Prostate gland (tissue), 2 donors: ENCODE measurements at regions not wholly inside any gene's neighbourhood (a gene's known extent, or its start where the extent isn't known, plus 50 kb on each side); places are given as distances from the start of the nearest gene placed in this dataset.

Source experiments
- DNase-seq: peaks from one replicate; pipeline ENCODE4 v3.0.0-alpha.2; 2019; ENCODE audit warnings: low spot score
- H3K27ac ChIP-seq, 2 donors: fragments of 200-600 bp; sonication (generic); 2 replicates each; pipeline ENCODE4 v1.5.1; 2017 to 2019
- H3K27me3 ChIP-seq: fragments of 200-600 bp; sonication (generic); replicated peaks from 2 replicates; pipeline ENCODE4 v1.5.1; 2019; ENCODE audit not compliant: insufficient read depth
- H3K36me3 ChIP-seq, 2 donors: fragments of 200-600 bp; sonication (generic); 1 replicate in 1 of 2; 2 replicates in 1 of 2; pipeline versions ENCODE4 v1.5.1 to v1.8.1; 2017 to 2019
- H3K4me1 ChIP-seq: fragments of 200-600 bp; sonication (generic); replicated peaks from 2 replicates; pipeline ENCODE4 v1.5.1; 2019
- H3K4me3 ChIP-seq, 2 donors: fragments of 200-600 bp; sonication (generic); 2 replicates each; pipeline ENCODE4 v1.5.1; 2017 to 2019
- H3K9me3 ChIP-seq: fragments of 200-600 bp; sonication (generic); 2 replicates; pipeline ENCODE4 v1.5.1; 2017
- CTCF ChIP-seq, 4 experiments: fragments of 200-600 bp in 2 of 4; fragments of 450-650 bp in 2 of 4; sonication (generic) in 2 of 4; IDR thresholded peaks; 1 replicate in 3 of 4; 2 replicates in 1 of 4; pipeline ENCODE4 v1.5.1; 2016 to 2019; ENCODE audit warnings: antibody characterized with exemption in 4 of 4, mild to moderate bottlenecking in 2 of 4, moderate library complexity in 2 of 4
- POLR2A ChIP-seq: fragments of 450-650 bp; IDR thresholded peaks from one replicate; pipeline ENCODE4 v1.6.1; 2016; ENCODE audit warnings: antibody characterized with exemption, mild to moderate bottlenecking
- POLR2AphosphoS5 ChIP-seq: sonication (generic); formaldehyde crosslinking; IDR thresholded peaks from one replicate; pipeline ENCODE4 v1.6.1; 2017; ENCODE audit warnings: antibody characterized with exemption
- WGBS: methylation state at CpG from one replicate; pipeline ENCODE4 v1.1.5; 2018; 5-methylcytosine and 5-hydroxymethylcytosine counted together
- intact Hi-C: fragments of 100-400 bp; cut with DNase I; formaldehyde crosslinking; loops from one replicate; pipeline ENCODE4 v1.14.2; 2022

DNA sequence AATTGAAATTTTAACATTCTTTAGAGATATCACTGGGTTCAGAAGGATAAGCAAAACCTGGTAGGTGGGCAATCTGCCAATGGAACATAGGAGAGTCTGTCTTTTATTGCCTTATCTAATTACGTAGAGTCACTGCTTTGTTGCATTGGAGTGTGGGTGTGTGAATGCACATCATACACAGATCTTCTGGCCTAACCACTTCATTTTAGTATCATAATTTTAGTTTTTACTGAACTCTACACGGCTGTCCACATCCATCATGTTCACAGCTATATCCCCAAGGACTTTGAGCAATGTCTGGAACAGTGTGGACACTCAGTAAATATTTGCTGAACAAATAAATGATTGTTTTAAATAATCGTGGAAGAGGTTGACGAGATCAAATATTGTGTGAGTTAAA lies 104.6 kb upstream of the AKIRIN2 start:
- H3K27ac ChIP-seq = no peak overlapping the region
- WGBS = 40% methylated on average over 4 of the region's 4 CpGs
- intact Hi-C loops = no loop called here

GRCh38 chr6:87806099-87806498 lies 104.1 kb upstream of the AKIRIN2 start:
- H3K36me3 ChIP-seq = no peaks in the 10 kb centered on the region
- TF ChIP-seq POLR2AphosphoS5 (no peak), POLR2A (no peak), CTCF (IDR thresholded peaks at IDR 0.05) (no peak)
- no peaks in the 10 kb centered on the region for H3K27me3 ChIP-seq
- no peak for DNase-seq
- no peak overlapping the region for H3K4me3 ChIP-seq
- intact Hi-C loops = no loop called here
- no peaks in the 10 kb centered on the region for H3K9me3 ChIP-seq
- no peaks in the 10 kb centered on the region for H3K4me1 ChIP-seq
- H3K27ac ChIP-seq = no peak overlapping the region
- 47% methylated on average over 1 of the region's 1 CpG for WGBS

More for the DNA sequence above, 104.6 kb upstream of the AKIRIN2 start:
- Histone ChIP-seq H3K4me1 (no peaks in the 10 kb centered on the region), H3K9me3 (no peaks in the 10 kb centered on the region), H3K4me3 (no peak overlapping the region), H3K36me3 (no peaks in the 10 kb centered on the region), H3K27me3 (no peaks in the 10 kb centered on the region)
- TF ChIP-seq CTCF (IDR thresholded peaks at IDR 0.05) (no peak), POLR2AphosphoS5 (no peak), POLR2A (no peak)
- DNase-seq = no peak

DNA sequence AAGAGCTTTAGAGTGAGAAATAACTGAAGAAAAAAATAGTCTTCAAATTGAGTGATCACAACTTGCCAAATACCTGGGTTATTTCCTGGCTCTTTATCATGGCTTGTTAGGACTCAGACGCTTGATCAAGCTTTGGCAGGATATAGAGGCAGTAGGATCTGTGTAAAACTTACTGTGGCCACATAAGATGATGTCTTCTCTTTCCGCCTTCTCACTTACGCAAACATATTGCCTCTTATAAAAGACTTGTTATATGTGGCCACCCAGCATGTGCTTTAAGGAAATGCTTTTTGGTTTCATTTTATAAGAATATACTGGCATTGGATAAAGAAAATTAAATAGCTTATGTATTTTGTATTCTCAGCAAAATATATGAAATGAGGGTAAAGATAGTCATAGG lies 101.8 kb upstream of the AKIRIN2 start:
- no peak for TF ChIP-seq CTCF (IDR thresholded peaks at IDR 0.05)
- no peak for TF ChIP-seq POLR2AphosphoS5
- TF ChIP-seq POLR2A = no peak
- H3K9me3 ChIP-seq = no peaks in the 10 kb centered on the region
- H3K4me1 ChIP-seq = no peaks in the 10 kb centered on the region
- 63% methylated on average over 3 of the region's 3 CpGs for WGBS
- H3K4me3 ChIP-seq = no peak overlapping the region
- no peak overlapping the region for H3K27ac ChIP-seq
- H3K36me3 ChIP-seq = no peaks in the 10 kb centered on the region
- no peak for DNase-seq
- intact Hi-C loops = no loop called here
- H3K27me3 ChIP-seq = no peaks in the 10 kb centered on the region

DNA sequence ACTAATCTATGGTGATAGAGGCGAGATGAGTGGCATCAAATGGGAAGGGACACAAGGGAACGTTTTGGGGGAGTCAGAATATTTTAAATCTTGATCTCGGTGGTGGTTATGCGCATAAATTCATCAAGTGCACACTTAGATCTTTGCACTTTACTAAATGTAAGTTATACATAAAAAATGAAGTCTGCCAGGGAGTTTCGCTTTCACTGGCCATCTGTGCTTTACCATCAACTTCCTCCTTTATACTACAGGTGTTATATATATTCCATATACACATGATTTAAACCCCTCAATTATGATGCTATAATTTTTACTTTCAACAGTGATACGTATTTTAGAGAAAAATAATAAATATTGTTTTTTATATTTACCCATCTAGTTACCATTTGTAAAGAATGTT lies 97.6 kb upstream of the AKIRIN2 start:
- 83% methylated on average over 6 of the region's 6 CpGs for WGBS
- Histone ChIP-seq H3K4me3 (no peak overlapping the region), H3K4me1 (no peaks in the 10 kb centered on the region), H3K36me3 (no peaks in the 10 kb centered on the region), H3K27me3 (no peaks in the 10 kb centered on the region), H3K9me3 (no peaks in the 10 kb centered on the region), H3K27ac (no peak overlapping the region)
- TF ChIP-seq CTCF (IDR thresholded peaks at IDR 0.05) = no peak
- TF ChIP-seq POLR2AphosphoS5 = no peak
- TF ChIP-seq POLR2A = no peak
- no peak for DNase-seq
- intact Hi-C loops = no loop called here

DNA sequence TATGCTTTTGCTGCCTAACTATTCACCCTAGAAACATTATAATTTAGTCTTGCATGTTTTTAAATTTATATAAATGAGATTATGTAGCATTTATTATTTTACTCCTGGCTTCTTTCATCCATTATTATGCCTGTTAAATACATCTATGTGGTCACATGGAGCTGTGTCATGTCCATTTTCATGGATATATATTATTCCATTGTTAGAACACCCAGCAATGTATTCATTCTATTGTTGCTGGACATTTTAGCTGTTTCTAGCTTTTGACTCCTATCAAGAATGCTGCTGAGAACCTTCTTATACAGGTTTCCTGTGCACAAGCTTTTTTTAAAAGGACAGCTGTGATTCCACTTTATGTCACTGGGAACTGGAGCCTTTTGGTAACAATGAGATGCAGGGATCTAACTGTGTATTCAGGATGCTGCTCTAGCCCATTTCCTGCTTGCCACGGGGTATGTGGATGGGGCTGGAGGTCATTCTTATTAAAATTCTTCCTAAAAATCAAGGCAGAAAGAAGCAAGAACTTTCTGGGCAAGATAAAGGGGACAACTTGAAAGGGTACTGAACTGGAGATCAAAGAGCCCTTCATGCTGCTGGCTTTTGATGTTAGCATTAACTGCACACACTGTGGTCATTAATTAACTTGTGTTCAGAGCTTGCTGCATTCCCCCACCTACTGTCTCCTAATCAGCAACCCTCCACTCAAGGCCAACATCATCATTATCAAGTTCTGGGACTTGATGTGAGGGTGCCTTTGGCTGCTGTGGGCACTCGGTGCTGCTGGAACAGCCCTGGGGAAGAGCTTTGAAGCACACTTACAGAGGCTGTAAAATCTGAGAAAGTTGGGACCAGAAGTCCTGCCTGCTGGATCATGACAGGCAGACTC lies 96.6 kb upstream of the AKIRIN2 start:
- TF ChIP-seq POLR2A (no peak), CTCF (IDR thresholded peaks at IDR 0.05) (no peak), POLR2AphosphoS5 (no peak)
- DNase-seq = no peak
- intact Hi-C loops = no loop called here
- Histone ChIP-seq H3K4me1 (no peaks in the 10 kb centered on the region), H3K36me3 (no peaks in the 10 kb centered on the region), H3K9me3 (no peaks in the 10 kb centered on the region), H3K4me3 (no peak overlapping the region), H3K27ac (no peak overlapping the region), H3K27me3 (no peaks in the 10 kb centered on the region)
- 13% methylated on average over 2 of the region's 2 CpGs for WGBS
